ENCODE measurements at regions not wholly inside any gene's neighbourhood (a gene's known extent, or its start where the extent isn't known, plus 50 kb on each side); places are given as distances from the start of the nearest gene placed in this dataset.
"Not testable (repeated sequence)": the region's sequence is repeated elsewhere in the genome, so short reads cannot be mapped to it uniquely, and the experiment has no call there.

- DNase-seq = no peak
Observed at GRCh38 chr4:1558205-1558604, 125.9 kb downstream of the FAM53A start.

- DNase-seq = no peak
Observed at GRCh38 chr4:1557221-1557597, 126.9 kb downstream of the FAM53A start.

DNA sequence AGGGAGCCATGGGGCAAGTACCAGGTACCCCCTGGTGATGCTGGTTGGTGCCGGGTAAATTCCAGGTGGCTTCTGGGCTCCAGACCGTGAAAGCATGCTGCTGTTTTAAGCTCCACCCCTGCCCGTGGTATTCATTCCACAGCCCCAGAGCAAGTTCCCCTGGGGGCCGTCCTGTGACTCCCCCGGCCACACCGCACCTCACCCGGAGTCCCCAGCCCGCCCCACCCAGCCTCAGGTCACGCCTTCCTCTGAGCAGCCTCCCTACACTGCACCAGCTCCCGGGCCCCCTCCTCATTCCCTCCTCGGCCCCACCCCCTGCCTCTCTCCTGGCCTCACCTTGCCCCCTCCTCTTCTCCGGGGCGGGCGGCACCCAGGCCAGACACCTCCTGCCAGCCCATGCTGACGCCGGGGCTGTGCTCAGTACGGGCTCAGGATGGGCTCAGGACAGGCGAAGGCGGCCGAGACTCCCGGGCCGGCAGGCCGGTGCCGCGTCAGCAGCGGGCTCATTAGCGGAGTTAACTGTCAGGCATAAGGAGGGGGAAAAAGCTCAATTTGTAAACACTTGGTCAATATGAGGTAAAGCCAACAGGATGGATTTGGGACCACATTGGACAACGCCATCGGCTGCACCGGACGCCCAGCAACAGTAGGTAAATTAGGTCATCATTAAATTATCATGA, 127.4 kb downstream of the FAM53A start:
- no peak for DNase-seq

- no peak for DNase-seq
Observed at GRCh38 chr4:1554876-1555265, 129.2 kb downstream of the FAM53A start.

DNA sequence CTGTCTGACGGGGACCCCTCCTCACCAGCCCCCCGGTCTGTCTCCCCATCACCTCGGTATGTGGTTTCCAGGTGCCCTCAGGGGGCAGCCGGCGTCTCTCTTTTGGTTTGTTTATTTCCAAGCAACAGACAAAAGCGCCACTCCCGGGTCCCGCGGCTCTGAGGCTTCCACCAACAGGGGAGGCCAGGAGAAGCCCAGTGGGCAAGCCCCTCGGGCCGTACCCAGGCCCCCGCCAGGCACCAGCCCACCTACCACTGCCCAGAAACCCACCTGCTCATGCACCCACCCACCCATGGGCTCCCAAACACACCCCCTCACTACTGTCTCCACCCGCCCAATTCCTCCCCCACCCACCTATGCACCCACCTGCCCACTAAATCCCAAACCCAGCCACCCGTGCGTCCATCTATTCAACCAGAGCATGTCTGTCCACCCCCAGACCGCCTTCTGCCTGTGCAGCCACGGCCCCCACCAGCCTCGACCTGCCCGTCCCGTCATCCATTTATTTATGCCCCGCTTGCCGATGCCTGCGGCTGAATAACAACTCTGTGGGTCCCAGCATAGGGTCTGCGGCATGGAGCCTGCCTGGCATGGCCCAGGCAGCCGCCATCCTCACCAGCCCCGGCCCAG, 129.8 kb downstream of the FAM53A start:
- no peak for DNase-seq

- no peak for DNase-seq
Observed at GRCh38 chr4:1553365-1553764, 130.7 kb downstream of the FAM53A start.

- no peak for DNase-seq
Observed at GRCh38 chr4:1552451-1552850, 131.7 kb downstream of the FAM53A start.

- DNase-seq = no peak
Observed at GRCh38 chr4:1551211-1551610, 132.9 kb downstream of the FAM53A start.

GRCh38 chr4:1550122-1551070, 133.7 kb downstream of the FAM53A start:
- DNase-seq = no peak

GRCh38 chr4:1549638-1550035, 134.5 kb downstream of the FAM53A start:
- no peak for DNase-seq

DNA sequence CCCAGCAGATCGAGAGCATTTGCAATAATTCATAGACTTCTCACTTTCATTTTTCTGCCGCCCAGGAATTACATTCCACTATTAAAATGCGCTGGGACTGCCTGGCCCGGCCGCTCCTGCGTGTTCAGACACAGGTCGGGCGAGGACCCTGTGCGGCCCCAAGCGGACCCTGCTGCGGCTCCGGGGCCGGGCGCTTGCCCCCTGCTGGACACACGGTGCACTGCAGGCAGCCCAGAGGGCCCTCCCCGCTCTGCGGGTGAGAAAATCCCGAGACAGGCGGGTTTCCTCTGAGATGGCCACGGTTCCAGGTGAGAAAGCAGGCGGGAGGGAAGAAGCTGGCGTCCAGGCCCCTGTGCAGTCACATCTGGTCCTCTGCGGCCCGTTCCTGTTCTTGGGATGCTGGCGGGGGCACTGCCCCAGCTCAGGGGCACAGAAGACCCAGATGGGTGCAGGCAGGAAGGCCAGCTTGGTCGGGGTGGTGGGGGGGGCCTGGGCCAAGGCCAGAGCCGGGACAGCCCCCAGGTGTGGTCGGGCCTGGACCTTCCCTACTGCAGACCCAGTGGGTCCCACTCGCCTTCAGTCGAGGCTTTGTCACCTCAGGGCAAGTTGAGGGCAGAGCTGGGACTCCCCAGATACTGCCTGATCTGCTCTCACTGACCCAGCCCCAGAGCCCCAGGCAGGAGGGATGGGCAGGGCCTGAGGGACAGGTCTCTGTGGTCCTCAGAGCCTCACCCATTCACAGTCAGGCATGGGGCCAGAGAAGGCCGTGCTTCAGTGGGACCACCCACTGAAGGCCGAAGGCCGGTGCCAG, 135.1 kb downstream of the FAM53A start:
- peak; percentile 74 for DNase-seq

DNA sequence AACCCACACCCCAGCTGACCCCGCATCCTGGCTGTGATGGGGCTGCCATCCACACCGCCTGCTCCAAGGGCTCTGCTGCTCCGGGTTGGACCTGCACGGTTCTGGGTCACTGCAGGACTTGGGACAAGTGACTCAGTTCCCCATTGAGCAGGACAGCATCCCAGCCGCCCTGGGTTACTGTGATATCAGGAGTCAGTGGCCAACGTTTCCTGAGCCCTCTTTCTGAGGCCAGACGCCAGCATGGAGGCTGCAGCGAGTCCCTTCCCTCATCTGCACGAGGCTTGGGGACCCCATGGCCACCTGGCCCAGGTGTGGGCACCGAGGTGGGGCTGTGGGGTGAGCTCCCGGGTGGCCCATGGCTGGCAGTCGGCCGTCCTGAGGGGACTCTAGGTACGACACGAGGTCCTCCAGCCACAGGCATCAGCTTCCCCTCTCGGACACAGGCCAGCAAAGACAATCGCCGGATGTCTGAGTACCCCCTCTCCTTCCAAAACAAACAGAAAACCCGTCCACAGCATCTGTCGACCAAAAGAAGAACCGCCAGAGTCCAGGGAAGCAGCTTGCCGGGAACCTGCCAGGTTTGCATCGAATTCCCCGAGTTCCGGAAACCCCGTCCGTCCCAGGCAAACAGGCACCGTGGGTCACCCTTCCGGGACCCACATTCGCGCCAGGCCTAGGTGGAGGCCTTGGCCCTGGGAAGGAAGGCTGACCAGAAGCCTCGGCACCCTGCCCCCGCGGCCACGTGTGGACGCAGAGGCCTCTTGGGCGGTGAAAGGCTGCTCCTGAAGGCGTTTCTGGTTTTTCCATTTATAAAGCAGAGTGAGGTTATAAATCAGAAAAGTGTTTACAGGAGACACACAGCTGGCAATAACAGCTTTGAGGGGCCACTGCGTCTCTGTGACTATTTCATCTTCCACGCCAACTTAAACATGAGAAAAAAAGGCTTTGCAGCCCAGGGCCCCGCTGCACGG, 136.0 kb downstream of the FAM53A start:
- peak; percentile 63 for DNase-seq

DNA sequence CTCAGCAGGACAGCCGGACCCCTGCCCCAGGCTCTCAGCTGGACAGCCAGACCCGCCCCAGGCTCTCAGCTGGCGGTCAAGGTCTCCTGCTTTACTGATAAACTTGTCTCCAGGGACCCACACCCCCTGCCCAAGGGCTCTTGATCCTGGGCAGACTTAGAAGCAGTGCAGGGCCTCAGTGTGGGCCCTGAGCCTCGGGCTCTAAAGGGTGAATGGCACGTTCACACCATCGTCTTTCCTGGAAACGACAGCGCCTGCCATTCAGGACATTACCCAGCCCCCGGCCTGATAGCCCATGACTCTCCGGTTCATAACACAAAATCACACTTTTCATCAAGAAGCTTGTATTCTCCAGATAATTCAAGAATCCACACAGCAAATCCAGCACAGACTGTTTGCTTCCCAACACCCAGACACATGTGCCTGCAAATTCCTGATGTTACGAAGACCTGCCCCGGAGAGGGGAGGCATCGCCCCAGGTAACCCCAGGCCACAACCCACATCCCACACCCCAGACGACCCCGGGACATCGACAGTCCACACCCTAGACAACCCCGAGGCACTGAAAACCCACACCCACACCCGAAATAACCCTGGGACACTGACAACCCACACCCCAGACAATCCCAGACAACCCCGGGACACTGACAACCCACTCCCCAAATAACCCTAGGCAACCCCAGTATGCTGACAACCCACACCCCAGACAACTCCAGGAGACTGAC, 136.8 kb downstream of the FAM53A start:
- DNase-seq = no peak

DNA sequence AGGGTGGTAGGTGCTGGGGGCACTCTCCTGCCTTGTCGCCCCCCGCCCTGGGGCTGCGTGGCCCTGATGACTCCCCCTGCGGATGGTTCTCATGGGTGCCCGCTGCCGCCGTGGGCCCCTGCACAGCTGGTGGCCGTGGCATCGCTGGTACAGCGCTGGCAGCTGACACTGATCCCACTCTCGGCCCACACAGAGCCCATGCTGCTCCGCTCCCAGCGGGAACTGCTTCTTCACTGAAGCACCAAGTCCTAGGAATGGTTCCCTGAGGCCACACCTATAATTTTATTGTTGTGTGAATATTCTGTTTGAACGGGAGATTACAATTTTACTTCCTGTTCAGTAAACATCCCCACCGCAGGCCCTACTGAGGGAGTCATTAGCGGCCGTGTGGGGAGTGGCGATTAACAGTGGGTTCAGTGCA, 138.6 kb upstream of the NKX1-1 start:
- DNase-seq = no peak

GRCh38 chr4:1544435-1544834, 138.2 kb upstream of the NKX1-1 start:
- DNase-seq = not testable (repeated sequence)

GRCh38 chr4:1543976-1544375, 137.7 kb upstream of the NKX1-1 start:
- no peak for DNase-seq

DNA sequence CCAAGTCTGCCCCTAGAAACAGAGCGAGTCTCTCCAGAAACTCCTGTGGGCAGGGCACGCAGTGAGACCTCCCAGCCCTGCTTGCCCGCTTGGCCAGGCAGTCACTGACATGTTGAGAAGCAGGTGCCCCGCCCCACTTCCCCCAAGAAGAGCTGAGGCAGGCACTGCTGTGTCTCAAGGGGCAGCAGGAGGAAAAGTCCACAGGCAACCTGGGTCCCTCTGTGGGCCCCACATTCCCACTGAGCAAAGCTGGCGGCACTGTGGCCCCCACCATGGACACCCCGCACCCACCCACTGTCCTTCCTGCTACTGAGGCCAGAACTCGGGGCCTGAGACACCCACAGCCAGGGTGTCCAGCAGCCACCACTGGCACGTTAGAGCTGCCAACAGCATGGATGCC, 137.3 kb upstream of the NKX1-1 start:
- no peak for DNase-seq

GRCh38 chr4:1542516-1543320, 136.5 kb upstream of the NKX1-1 start:
- no peak for DNase-seq

DNA sequence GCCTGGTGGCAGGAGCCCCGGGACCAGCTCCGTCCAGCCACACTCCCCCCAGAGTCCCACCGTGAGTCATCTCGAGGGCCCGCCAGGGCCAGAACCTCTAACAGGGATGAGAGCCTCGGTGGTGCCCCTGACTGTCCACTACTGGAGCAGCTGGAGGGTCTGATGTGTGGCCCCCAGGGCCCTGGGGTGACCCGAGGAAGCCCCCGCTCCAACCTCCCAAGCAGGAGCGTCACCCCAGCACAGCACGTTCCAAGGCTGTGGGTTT, 135.9 kb upstream of the NKX1-1 start:
- no peak for DNase-seq
